Activated T-cell treated with anti-CD3 and anti-CD28 coated beads, Interleukin-2, amount 50 U/mL, for 48 hours (primary cell): ENCODE measurements at regions not wholly inside any gene's neighbourhood (a gene's known extent, or its start where the extent isn't known, plus 50 kb on each side); places are given as distances from the start of the nearest gene placed in this dataset.

ENCODE experiments used
- DNase-seq, 2 experiments: peaks; one replicate each; pipeline ENCODE4 v3.0.0-alpha.2; 2020

- DNase-seq, result no peak
Measured at GRCh38 chr5:93926831-93927620, 185.6 kb upstream of the POU5F2 start.

- DNase-seq, result no peak
Measured at GRCh38 chr5:93925321-93925720, 183.9 kb upstream of the POU5F2 start.

- DNase-seq, result no peak
Measured at GRCh38 chr5:93924628-93925027, 183.2 kb upstream of the POU5F2 start.

- DNase-seq, result no peak
Measured at GRCh38 chr5:93922551-93922950, 181.2 kb upstream of the POU5F2 start.

GRCh38 chr5:93921001-93921400 lies 179.6 kb upstream of the POU5F2 start:
- no peak for DNase-seq

GRCh38 chr5:93916872-93917271 lies 175.5 kb upstream of the POU5F2 start:
- DNase-seq, result no peak

GRCh38 chr5:93915142-93915553 lies 173.7 kb upstream of the POU5F2 start:
- no peak for DNase-seq

GRCh38 chr5:93911609-93912008 lies 170.2 kb upstream of the POU5F2 start:
- no peak for DNase-seq

GRCh38 chr5:93909356-93909755 lies 168.0 kb upstream of the POU5F2 start:
- DNase-seq, result no peak

- DNase-seq, result no peak
Measured at GRCh38 chr5:93904917-93905316, 163.5 kb upstream of the POU5F2 start.

- no peak for DNase-seq
Measured at GRCh38 chr5:93902288-93902687, 160.9 kb upstream of the POU5F2 start.

- no peak for DNase-seq
Measured at GRCh38 chr5:93899026-93899600, 157.7 kb upstream of the POU5F2 start.

- no peak for DNase-seq
Measured at GRCh38 chr5:93894601-93895354, 153.4 kb upstream of the POU5F2 start.

- DNase-seq, result no peak
Measured at GRCh38 chr5:93893075-93893474, 151.7 kb upstream of the POU5F2 start.

GRCh38 chr5:93892481-93892880 lies 151.1 kb upstream of the POU5F2 start:
- no peak for DNase-seq

GRCh38 chr5:93891491-93892480 lies 150.4 kb upstream of the POU5F2 start:
- DNase-seq, result no peak

GRCh38 chr5:93890657-93891056 lies 149.3 kb upstream of the POU5F2 start:
- no peak for DNase-seq

GRCh38 chr5:93887678-93888077 lies 146.3 kb upstream of the POU5F2 start:
- DNase-seq, result no peak

- DNase-seq, result no peak
Measured at GRCh38 chr5:93886917-93887361, 145.5 kb upstream of the POU5F2 start.

GRCh38 chr5:93886098-93886806 lies 144.9 kb upstream of the POU5F2 start:
- no peak for DNase-seq

- DNase-seq, result no peak
Measured at GRCh38 chr5:93884254-93884653, 142.9 kb upstream of the POU5F2 start.

- DNase-seq, result no peak
Measured at GRCh38 chr5:93883459-93883858, 142.1 kb upstream of the POU5F2 start.
